Thyroid gland (tissue), 4 donors: ENCODE measurements at regions not wholly inside any gene's neighbourhood (a gene's known extent, or its start where the extent isn't known, plus 50 kb on each side); places are given as distances from the start of the nearest gene placed in this dataset.

Experiments used
- DNase-seq, 2 donors: peaks; one replicate each; pipeline ENCODE4 v3.0.0-alpha.2; 2019
- H3K27ac ChIP-seq, 3 donors: fragments of 200-600 bp; sonication (generic); 1 replicate in 2 of 3; 2 replicates in 1 of 3; pipeline ENCODE4 v1.5.1; 2016 to 2019; ENCODE audit warnings: mild to moderate bottlenecking in 1 of 3, moderate library complexity in 1 of 3
- H3K27me3 ChIP-seq: fragments of 200-600 bp; sonication (generic); one replicate; pipeline ENCODE4 v1.5.1; 2019
- H3K36me3 ChIP-seq, 2 donors: fragments of 200-600 bp; sonication (generic); one replicate each; pipeline ENCODE4 v1.5.1; 2016 to 2019
- H3K4me1 ChIP-seq, 2 donors: fragments of 200-600 bp; sonication (generic); one replicate each; pipeline ENCODE4 v1.5.1; 2017 to 2019
- H3K4me3 ChIP-seq, 3 donors: fragments of 200-600 bp; sonication (generic); replicated peaks in 1 of 3; 1 replicate in 2 of 3; 2 replicates in 1 of 3; pipeline ENCODE4 v1.5.1; 2016; ENCODE audit warnings: mild to moderate bottlenecking in 1 of 3
- H3K9me3 ChIP-seq: fragments of 200-600 bp; sonication (generic); one replicate; pipeline ENCODE4 v1.5.1; 2017
- CTCF ChIP-seq, 6 experiments: fragments of 200-600 bp in 3 of 6; fragments of 450-650 bp in 3 of 6; sonication (generic) in 3 of 6; IDR thresholded peaks; one replicate each; pipeline ENCODE4 v1.5.1; 2016 to 2019; ENCODE audit warnings: antibody characterized with exemption in 6 of 6, mild to moderate bottlenecking in 2 of 6, inconsistent platforms in 1 of 6, moderate library complexity in 1 of 6
- POLR2A ChIP-seq, 2 donors: fragments of 450-650 bp; IDR thresholded peaks; one replicate each; pipeline ENCODE4 v1.6.1; 2017; ENCODE audit warnings: antibody characterized with exemption in 2 of 2, mild to moderate bottlenecking in 2 of 2, moderate library complexity in 1 of 2
- WGBS, 2 donors: methylation state at CpG; one replicate each; pipeline ENCODE4 v1.1.5; 2017; 5-methylcytosine and 5-hydroxymethylcytosine counted together
- intact Hi-C: fragments of 100-400 bp; cut with DNase I; formaldehyde crosslinking; loops from one replicate; pipeline ENCODE4 v1.15.1; 2023

GRCh38 chr11:116527180-116527991 lies 245.4 kb downstream of the BUD13 start:
- Histone ChIP-seq H3K27me3 (no peaks in the 10 kb centered on the region), H3K4me1 (no peaks in the 10 kb centered on the region), H3K27ac (no peak overlapping the region), H3K9me3 (no peaks in the 10 kb centered on the region), H3K36me3 (no peaks in the 10 kb centered on the region), H3K4me3 (no peak overlapping the region)
- no peak for DNase-seq
- 83 to 93% methylated on average over 6 to 8 of the region's 10 CpGs for WGBS, 2 donors
- TF ChIP-seq POLR2A (IDR thresholded peaks at IDR 0.05) (no peak), CTCF (IDR thresholded peaks at IDR 0.05) (no peak)
- intact Hi-C loops = no loop called here

- H3K27ac ChIP-seq = no peak overlapping the region
- H3K36me3 ChIP-seq = no peaks in the 10 kb centered on the region
- 26 to 56% methylated on average over 2 to 3 of the region's 4 CpGs for WGBS, 2 donors
- intact Hi-C loops = no loop called here
- no peaks in the 10 kb centered on the region for H3K9me3 ChIP-seq
- no peak for DNase-seq
- no peak for TF ChIP-seq CTCF (IDR thresholded peaks at IDR 0.05)
- no peak for TF ChIP-seq POLR2A (IDR thresholded peaks at IDR 0.05)
- H3K4me3 ChIP-seq = no peak overlapping the region
- H3K4me1 ChIP-seq = no peaks in the 10 kb centered on the region
- H3K27me3 ChIP-seq = no peaks in the 10 kb centered on the region
Observed at GRCh38 chr11:116525961-116526495, 246.8 kb downstream of the BUD13 start.

GRCh38 chr11:116519499-116519898 lies 253.3 kb downstream of the BUD13 start:
- Histone ChIP-seq H3K9me3 (no peaks in the 10 kb centered on the region), H3K4me1 (peaks cover 0 to 23% of the 10 kb centered on the region in 2 donors), H3K27ac (no peak overlapping the region), H3K27me3 (no peaks in the 10 kb centered on the region), H3K36me3 (no peaks in the 10 kb centered on the region), H3K4me3 (no peak overlapping the region)
- TF ChIP-seq POLR2A (IDR thresholded peaks at IDR 0.05) (no peak), CTCF (IDR thresholded peaks at IDR 0.05) (no peak)
- 85 to 88% methylated on average over 5 of the region's 5 CpGs for WGBS, 2 donors
- no peak for DNase-seq
- intact Hi-C loops = no loop called here

- 85 to 88% methylated on average over 10 of the region's 10 CpGs for WGBS, 2 donors
- Histone ChIP-seq H3K9me3 (no peaks in the 10 kb centered on the region), H3K4me3 (no peak overlapping the region), H3K4me1 (peaks cover 0 to 23% of the 10 kb centered on the region in 2 donors), H3K36me3 (no peaks in the 10 kb centered on the region), H3K27me3 (no peaks in the 10 kb centered on the region), H3K27ac (no peak overlapping the region)
- TF ChIP-seq POLR2A (IDR thresholded peaks at IDR 0.05) = no peak
- no peak for TF ChIP-seq CTCF (IDR thresholded peaks at IDR 0.05)
- no peak for DNase-seq
- intact Hi-C loops = no loop called here
Observed at GRCh38 chr11:116518141-116518540, 254.6 kb downstream of the BUD13 start.

- TF ChIP-seq CTCF (IDR thresholded peaks at IDR 0.05) = no peak
- no peak for TF ChIP-seq POLR2A (IDR thresholded peaks at IDR 0.05)
- DNase-seq = no peak
- H3K27ac ChIP-seq = no peak overlapping the region
- 71 to 77% methylated on average over 6 of the region's 6 CpGs for WGBS, 2 donors
- H3K36me3 ChIP-seq = no peaks in the 10 kb centered on the region
- intact Hi-C loops = no loop called here
- H3K27me3 ChIP-seq = no peaks in the 10 kb centered on the region
- peaks cover 0 to 23% of the 10 kb centered on the region in 2 donors for H3K4me1 ChIP-seq
- H3K9me3 ChIP-seq = no peaks in the 10 kb centered on the region
- no peak overlapping the region for H3K4me3 ChIP-seq
Observed at GRCh38 chr11:116517584-116517983, 255.2 kb downstream of the BUD13 start.
